OCI-LY7 (cell line): ENCODE measurements at regions not wholly inside any gene's neighbourhood (a gene's known extent, or its start where the extent isn't known, plus 50 kb on each side); places are given as distances from the start of the nearest gene placed in this dataset.

Experiments
- EZH2phosphoT487 ChIP-seq: fragments of 200-600 bp; sonication (generic); IDR thresholded peaks from 2 replicates; pipeline ENCODE4 v1.6.1; 2018; ENCODE audit warnings: low read depth, borderline replicate concordance, mild to moderate bottlenecking, mixed run types, antibody characterized with exemption, low read length, moderate library complexity, mixed read lengths
- TF ChIP-seq, protein P1 (sequence below): fragments of 200-600 bp; sonication (generic); conservative IDR thresholded peaks from 2 replicates; pipeline ENCODE4 v1.5.1; 2014; ENCODE audit warnings: mild to moderate bottlenecking, antibody characterized with exemption, low read length, moderate library complexity, mixed read lengths

DNA sequence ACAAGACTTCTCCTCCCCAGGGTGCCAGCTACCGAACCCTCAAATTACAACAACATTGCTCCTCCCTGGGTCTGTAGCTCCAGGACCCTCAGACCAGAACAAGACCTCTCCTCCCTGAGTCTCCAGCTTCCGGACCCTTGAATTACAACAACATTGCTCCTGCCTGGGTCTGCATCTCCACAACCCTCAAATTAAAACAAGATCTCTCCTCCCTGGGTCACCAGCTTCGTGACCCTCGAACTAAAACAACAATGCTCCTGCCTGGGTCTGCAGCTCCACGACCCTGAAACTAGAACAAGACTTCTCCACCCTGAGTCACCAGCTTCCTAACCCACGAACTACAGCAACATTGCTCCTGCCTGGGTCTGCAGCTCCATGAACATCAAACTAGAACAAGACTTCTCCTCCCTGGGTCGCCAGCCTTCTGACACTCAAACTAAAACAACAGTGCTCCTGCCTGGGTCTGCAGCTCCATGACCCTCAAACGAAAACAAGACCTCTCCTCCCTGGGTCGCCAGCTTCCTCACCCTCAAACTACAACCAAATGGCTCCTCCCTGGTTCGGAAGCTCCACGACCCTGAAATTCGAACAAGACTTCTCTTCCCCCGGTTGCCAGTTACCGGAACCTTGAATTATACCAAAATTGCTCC, 324.5 kb downstream of the PREX1 start:
- TF ChIP-seq, protein P1, sequence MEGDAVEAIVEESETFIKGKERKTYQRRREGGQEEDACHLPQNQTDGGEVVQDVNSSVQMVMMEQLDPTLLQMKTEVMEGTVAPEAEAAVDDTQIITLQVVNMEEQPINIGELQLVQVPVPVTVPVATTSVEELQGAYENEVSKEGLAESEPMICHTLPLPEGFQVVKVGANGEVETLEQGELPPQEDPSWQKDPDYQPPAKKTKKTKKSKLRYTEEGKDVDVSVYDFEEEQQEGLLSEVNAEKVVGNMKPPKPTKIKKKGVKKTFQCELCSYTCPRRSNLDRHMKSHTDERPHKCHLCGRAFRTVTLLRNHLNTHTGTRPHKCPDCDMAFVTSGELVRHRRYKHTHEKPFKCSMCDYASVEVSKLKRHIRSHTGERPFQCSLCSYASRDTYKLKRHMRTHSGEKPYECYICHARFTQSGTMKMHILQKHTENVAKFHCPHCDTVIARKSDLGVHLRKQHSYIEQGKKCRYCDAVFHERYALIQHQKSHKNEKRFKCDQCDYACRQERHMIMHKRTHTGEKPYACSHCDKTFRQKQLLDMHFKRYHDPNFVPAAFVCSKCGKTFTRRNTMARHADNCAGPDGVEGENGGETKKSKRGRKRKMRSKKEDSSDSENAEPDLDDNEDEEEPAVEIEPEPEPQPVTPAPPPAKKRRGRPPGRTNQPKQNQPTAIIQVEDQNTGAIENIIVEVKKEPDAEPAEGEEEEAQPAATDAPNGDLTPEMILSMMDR: no peak
- TF ChIP-seq EZH2phosphoT487: no peak
